ENCODE measurements at regions not wholly inside any gene's neighbourhood (a gene's known extent, or its start where the extent isn't known, plus 50 kb on each side); places are given as distances from the start of the nearest gene placed in this dataset.
"Not testable (repeated sequence)": the region's sequence is repeated elsewhere in the genome, so short reads cannot be mapped to it uniquely, and the experiment has no call there.

GRCh38 chr5:57368010-57368409 lies 114.6 kb downstream of the ACTBL2 start:
- H3K9me3 ChIP-seq, result no peaks in the 10 kb centered on the region
- in situ Hi-C loops (cut with MboI; ENCODE audit: low sequenced_read_pairs), result no loop called here
- no peaks in the 10 kb centered on the region for H3K36me3 ChIP-seq (replicated peaks)
- H3K27me3 ChIP-seq (ENCODE audit: low read depth), result no peaks in the 10 kb centered on the region; the same call in 1 of the 2 replicates
- no peak overlapping the region for H3K4me3 ChIP-seq
- no peak for DNase-seq (ENCODE audit: low spot score in 2 of 2)
- H3K4me1 ChIP-seq, result no peaks in the 10 kb centered on the region

- DNase-seq (ENCODE audit: low spot score in 2 of 2), result no peak
- in situ Hi-C loops (cut with MboI; ENCODE audit: low sequenced_read_pairs), result no loop called here
These were observed 115.9 kb downstream of the ACTBL2 start for GRCh38 chr5:57366744-57367143.

GRCh38 chr5:57362951-57363350 lies 119.7 kb downstream of the ACTBL2 start:
- no peaks in the 10 kb centered on the region for H3K36me3 ChIP-seq (replicated peaks)
- H3K27me3 ChIP-seq (ENCODE audit: low read depth), result no peaks in the 10 kb centered on the region; the same call in 1 of the 2 replicates
- no peak for DNase-seq (ENCODE audit: low spot score in 2 of 2)
- no peaks in the 10 kb centered on the region for H3K4me1 ChIP-seq
- in situ Hi-C loops (cut with MboI; ENCODE audit: low sequenced_read_pairs), result no loop called here
- H3K9me3 ChIP-seq, result no peaks in the 10 kb centered on the region
- no peak overlapping the region for H3K4me3 ChIP-seq

More at GRCh38 chr5:57366744-57367143, 115.9 kb downstream of the ACTBL2 start:
- Histone ChIP-seq H3K36me3 (replicated peaks) (no peaks in the 10 kb centered on the region), H3K9me3 (no peaks in the 10 kb centered on the region), H3K4me1 (no peaks in the 10 kb centered on the region), H3K27me3 (ENCODE audit: low read depth) (no peaks in the 10 kb centered on the region; the same call in 1 of the 2 replicates), H3K4me3 (no peak overlapping the region)

- DNase-seq (ENCODE audit: low spot score in 2 of 2), result no peak
- Histone ChIP-seq H3K4me3 (no peak overlapping the region), H3K36me3 (replicated peaks) (no peaks in the 10 kb centered on the region), H3K27me3 (ENCODE audit: low read depth) (no peaks in the 10 kb centered on the region), H3K4me1 (no peaks in the 10 kb centered on the region), H3K9me3 (no peaks in the 10 kb centered on the region)
- in situ Hi-C loops (cut with MboI; ENCODE audit: low sequenced_read_pairs), result no loop called here
These were observed 121.7 kb downstream of the ACTBL2 start for GRCh38 chr5:57360871-57361270.

- Histone ChIP-seq H3K9me3 (no peaks in the 10 kb centered on the region), H3K36me3 (replicated peaks) (no peaks in the 10 kb centered on the region), H3K4me1 (no peaks in the 10 kb centered on the region), H3K4me3 (no peak overlapping the region), H3K27me3 (ENCODE audit: low read depth) (no peaks in the 10 kb centered on the region)
- in situ Hi-C loops (cut with MboI; ENCODE audit: low sequenced_read_pairs), result no loop called here
- no peak for DNase-seq (ENCODE audit: low spot score in 2 of 2)
These were observed 123.6 kb downstream of the ACTBL2 start for GRCh38 chr5:57358796-57359592.

GRCh38 chr5:57356850-57357249 lies 125.8 kb downstream of the ACTBL2 start:
- H3K4me3 ChIP-seq; H3K4me1 ChIP-seq; in situ Hi-C loops (cut with MboI; ENCODE audit: low sequenced_read_pairs): not testable (repeated sequence)

GRCh38 chr5:57349214-57349613 lies 133.4 kb downstream of the ACTBL2 start:
- Histone ChIP-seq H3K27me3 (ENCODE audit: low read depth) (no peaks in the 10 kb centered on the region), H3K36me3 (replicated peaks) (no peaks in the 10 kb centered on the region), H3K4me3 (no peak overlapping the region), H3K9me3 (no peaks in the 10 kb centered on the region), H3K4me1 (no peaks in the 10 kb centered on the region)
- no peak for DNase-seq (ENCODE audit: low spot score in 2 of 2)
- in situ Hi-C loops (cut with MboI; ENCODE audit: low sequenced_read_pairs), result no loop called here

More at GRCh38 chr5:57356850-57357249, 125.8 kb downstream of the ACTBL2 start:
- not testable (repeated sequence) for H3K27me3 ChIP-seq (ENCODE audit: low read depth); DNase-seq (ENCODE audit: low spot score in 2 of 2); H3K9me3 ChIP-seq; H3K36me3 ChIP-seq (replicated peaks)

GRCh38 chr5:57348376-57349140 lies 134.1 kb downstream of the ACTBL2 start:
- H3K9me3 ChIP-seq, result no peaks in the 10 kb centered on the region
- in situ Hi-C loops (cut with MboI; ENCODE audit: low sequenced_read_pairs), result no loop called here
- H3K27me3 ChIP-seq (ENCODE audit: low read depth), result no peaks in the 10 kb centered on the region
- H3K4me3 ChIP-seq, result no peak overlapping the region
- DNase-seq (ENCODE audit: low spot score in 2 of 2), result no peak
- no peaks in the 10 kb centered on the region for H3K4me1 ChIP-seq
- no peaks in the 10 kb centered on the region for H3K36me3 ChIP-seq (replicated peaks)

- Histone ChIP-seq H3K36me3 (replicated peaks) (no peaks in the 10 kb centered on the region), H3K27me3 (ENCODE audit: low read depth) (no peaks in the 10 kb centered on the region), H3K9me3 (no peaks in the 10 kb centered on the region), H3K4me3 (no peak overlapping the region), H3K4me1 (no peaks in the 10 kb centered on the region)
- no peak for DNase-seq (ENCODE audit: low spot score in 2 of 2)
- in situ Hi-C loops (cut with MboI; ENCODE audit: low sequenced_read_pairs), result no loop called here
These were observed 136.3 kb downstream of the ACTBL2 start for GRCh38 chr5:57346328-57346727.

- H3K4me1 ChIP-seq, result no peaks in the 10 kb centered on the region
- H3K4me3 ChIP-seq, result no peak overlapping the region
- in situ Hi-C loops (cut with MboI; ENCODE audit: low sequenced_read_pairs), result no loop called here
- no peaks in the 10 kb centered on the region for H3K36me3 ChIP-seq (replicated peaks)
- DNase-seq (ENCODE audit: low spot score in 2 of 2), result no peak
- no peaks in the 10 kb centered on the region for H3K27me3 ChIP-seq (ENCODE audit: low read depth)
- H3K9me3 ChIP-seq, result no peaks in the 10 kb centered on the region
These were observed 141.1 kb downstream of the ACTBL2 start for GRCh38 chr5:57341380-57341979.

GRCh38 chr5:57340681-57341080 lies 141.9 kb downstream of the ACTBL2 start:
- Histone ChIP-seq H3K4me3 (no peak overlapping the region), H3K36me3 (replicated peaks) (no peaks in the 10 kb centered on the region), H3K27me3 (ENCODE audit: low read depth) (no peaks in the 10 kb centered on the region), H3K4me1 (no peaks in the 10 kb centered on the region), H3K9me3 (no peaks in the 10 kb centered on the region)
- DNase-seq (ENCODE audit: low spot score in 2 of 2), result no peak
- in situ Hi-C loops (cut with MboI; ENCODE audit: low sequenced_read_pairs), result no loop called here

GRCh38 chr5:57339521-57339920 lies 143.1 kb downstream of the ACTBL2 start:
- Histone ChIP-seq H3K4me1 (no peaks in the 10 kb centered on the region), H3K9me3 (no peaks in the 10 kb centered on the region), H3K36me3 (replicated peaks) (no peaks in the 10 kb centered on the region), H3K4me3 (no peak overlapping the region), H3K27me3 (ENCODE audit: low read depth) (no peaks in the 10 kb centered on the region)
- no peak for DNase-seq (ENCODE audit: low spot score in 2 of 2)
- in situ Hi-C loops (cut with MboI; ENCODE audit: low sequenced_read_pairs), result no loop called here

GRCh38 chr5:57338868-57339340 lies 143.7 kb downstream of the ACTBL2 start:
- Histone ChIP-seq H3K36me3 (replicated peaks) (no peaks in the 10 kb centered on the region), H3K4me1 (no peaks in the 10 kb centered on the region), H3K4me3 (no peak overlapping the region), H3K9me3 (no peaks in the 10 kb centered on the region), H3K27me3 (ENCODE audit: low read depth) (no peaks in the 10 kb centered on the region)
- DNase-seq (ENCODE audit: low spot score in 2 of 2), result no peak
- in situ Hi-C loops (cut with MboI; ENCODE audit: low sequenced_read_pairs), result no loop called here
